NOMO-1 (cell line): ENCODE measurements at regions not wholly inside any gene's neighbourhood (a gene's known extent, or its start where the extent isn't known, plus 50 kb on each side); places are given as distances from the start of the nearest gene placed in this dataset.

Experiments used
- DNase-seq, 2 experiments: peaks; one replicate each; lab custom pipeline; 2025; ENCODE audit not compliant: unreplicated experiment in 2 of 2; lab: John Stamatoyannopoulos, UW

- no peak for DNase-seq
Measured at GRCh38 chr2:145203891-145204290, 684.0 kb upstream of the ZEB2 start.

DNA sequence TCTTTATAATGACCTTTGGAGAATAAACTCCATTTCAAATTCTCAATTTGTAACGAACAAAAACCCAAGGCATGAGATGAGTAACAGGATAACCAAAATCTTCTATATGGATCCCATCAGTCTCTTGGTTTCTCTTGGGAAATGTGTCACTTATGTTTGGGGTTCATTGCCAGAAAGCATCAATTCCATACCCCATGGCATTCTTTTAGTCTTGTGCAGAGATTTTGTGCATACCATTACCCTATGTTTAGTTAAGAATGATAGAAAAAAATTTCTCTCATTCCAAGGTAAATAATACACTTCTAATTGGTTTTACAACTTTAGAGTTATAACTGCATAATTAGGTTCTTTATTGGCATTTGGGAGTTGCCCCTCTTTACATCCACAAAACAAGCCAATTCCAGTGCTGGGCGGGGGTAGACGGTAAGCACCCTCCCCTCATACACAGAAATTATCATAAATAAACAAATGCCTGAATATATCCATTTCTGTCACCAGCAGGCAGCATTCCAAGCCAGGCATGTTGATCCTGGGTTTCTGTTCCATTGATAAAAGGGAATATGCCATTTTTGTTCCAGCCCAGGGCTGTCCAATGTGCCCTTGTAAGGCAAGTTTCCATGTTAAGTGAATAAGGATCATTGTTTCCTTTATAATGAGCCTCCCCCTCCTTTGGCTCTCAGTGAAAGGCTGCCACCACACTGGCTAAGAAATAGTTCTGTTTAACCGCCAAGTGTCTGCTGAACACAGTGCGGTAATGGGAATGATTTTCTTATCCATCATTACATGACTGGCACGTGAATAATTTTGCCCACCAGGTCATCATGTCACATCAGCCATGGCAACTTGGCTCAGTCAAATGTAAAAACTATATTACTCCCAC, 680.1 kb upstream of the ZEB2 start:
- no peak for DNase-seq

DNA sequence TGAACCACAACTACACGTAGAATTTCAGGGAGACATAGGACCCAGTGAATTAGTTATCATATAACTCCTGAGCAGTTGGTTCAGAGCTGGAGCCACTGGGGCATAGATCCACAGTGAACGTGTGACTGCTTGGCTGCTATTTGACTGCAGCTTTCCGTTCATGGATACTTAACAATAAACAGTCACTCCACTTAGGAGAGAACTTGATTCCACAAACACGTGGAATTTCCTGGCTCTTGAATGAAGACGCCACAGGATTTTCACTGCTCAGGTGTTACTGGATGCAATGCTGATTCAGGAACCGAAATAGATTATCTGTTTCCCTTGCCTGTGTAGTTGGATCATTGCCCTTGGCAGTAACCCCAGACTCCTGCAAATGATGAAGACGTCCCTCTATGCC, 679.1 kb upstream of the ZEB2 start:
- no peak for DNase-seq

DNA sequence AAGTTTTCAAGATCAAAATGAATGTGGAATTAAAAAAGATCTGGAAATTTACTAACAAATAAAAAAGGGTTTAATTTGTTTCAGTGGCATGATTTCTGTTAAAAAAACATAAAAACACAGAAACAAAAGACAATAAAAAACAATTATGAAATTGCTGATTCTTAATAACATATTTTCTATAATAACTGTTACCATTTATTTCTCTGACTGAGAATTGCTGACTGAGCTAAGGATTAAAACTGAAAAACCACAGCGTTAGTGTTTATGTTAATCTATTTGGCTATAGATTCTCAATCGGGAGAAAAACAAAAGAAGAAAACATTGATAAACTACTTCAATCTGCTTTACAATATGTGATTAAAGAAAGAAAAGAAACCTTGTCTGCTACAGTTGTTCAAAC, 678.6 kb upstream of the ZEB2 start:
- no peak for DNase-seq

DNA sequence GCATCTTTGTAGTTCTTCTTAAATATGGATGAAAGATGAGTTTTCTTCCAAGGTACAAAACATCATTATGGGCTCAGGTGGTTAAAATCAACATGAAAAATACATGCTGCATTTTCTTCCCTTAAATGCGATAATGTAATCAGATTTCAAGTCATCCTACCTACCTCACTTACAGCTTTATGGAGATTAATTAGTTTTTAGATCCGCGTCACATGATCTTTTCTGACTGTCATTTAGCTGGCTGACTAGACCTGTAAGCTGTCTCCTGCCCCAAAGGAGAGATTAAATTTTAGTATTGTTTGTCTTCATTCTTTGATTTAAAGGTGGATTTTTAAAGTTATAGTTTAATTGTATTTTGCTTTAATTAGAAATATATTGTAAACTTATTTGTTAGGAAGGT, 678.0 kb upstream of the ZEB2 start:
- no peak for DNase-seq

GRCh38 chr2:145194673-145195072, 674.8 kb upstream of the ZEB2 start:
- DNase-seq, result no peak

DNA sequence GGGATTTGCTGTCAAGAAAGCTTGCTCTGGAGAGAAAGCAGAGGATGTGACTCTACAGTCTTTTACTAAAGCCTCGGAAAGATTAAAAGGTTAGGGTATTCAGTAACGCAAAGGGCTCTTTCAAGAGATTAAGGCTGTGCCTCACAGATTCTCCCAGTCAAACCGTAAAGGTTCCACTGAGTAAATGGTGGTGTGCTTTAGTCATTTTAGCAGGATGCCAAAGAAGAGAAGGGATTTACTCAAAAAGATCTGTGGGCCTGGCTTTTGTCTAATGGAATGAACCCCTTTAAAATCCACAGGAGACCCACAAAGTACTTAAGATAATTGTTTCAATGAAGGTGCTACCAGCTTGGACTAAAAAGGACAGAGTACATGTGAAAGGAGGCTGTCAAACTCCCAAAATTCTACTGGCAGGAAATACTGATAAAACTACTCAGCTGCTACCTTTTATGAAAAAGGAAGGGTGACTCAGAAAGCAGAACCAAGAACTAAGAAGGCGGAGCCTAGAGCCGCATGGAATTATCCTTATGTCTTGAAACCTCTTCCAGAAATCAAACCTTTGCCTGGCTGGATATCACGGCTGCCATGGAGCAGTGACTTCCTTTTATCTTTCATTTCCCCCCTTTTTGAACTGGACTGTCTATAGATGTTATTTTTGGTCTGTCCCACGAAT, 670.2 kb upstream of the ZEB2 start:
- DNase-seq, result peak in 1 of 2 experiments; percentile 31

DNA sequence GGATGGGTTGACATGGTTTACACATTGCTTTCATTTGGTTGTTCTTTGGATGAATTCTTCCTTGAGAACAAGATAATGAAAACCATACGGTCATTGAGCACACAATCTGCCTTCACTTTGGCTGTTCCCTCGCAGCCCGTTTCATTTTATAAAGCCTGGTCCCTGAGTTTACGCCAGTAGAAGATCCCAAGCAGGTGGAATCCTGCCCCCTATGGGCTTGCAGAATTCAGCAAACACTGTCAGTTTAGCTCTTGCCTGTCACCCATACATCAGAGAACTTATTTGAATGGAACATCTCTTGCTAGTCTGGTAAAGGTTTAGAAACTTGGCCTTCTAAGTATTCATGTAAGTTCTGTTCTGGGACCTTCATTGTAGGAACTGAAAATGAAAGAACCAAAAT, 666.4 kb upstream of the ZEB2 start:
- DNase-seq, result peak; percentile 27 to 80

DNA sequence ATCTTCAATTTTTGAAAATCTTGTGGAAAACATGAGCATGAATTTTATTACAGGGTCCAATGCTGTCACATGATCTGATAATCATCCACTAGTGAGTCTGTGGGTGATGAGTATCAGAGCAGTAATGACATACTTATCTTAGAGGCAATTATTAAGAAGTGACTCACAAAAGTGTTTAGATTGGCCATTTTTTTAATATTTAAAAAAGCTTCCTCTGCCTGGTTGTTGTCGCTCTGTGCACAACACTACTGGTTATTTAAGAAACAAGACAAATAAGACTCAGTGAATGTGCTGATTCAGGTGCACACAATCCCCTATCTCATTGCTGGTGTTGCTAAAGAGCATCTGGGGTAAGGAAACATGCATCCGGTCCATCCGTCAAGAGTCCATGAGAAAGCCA, 665.8 kb upstream of the ZEB2 start:
- DNase-seq, result no peak

DNA sequence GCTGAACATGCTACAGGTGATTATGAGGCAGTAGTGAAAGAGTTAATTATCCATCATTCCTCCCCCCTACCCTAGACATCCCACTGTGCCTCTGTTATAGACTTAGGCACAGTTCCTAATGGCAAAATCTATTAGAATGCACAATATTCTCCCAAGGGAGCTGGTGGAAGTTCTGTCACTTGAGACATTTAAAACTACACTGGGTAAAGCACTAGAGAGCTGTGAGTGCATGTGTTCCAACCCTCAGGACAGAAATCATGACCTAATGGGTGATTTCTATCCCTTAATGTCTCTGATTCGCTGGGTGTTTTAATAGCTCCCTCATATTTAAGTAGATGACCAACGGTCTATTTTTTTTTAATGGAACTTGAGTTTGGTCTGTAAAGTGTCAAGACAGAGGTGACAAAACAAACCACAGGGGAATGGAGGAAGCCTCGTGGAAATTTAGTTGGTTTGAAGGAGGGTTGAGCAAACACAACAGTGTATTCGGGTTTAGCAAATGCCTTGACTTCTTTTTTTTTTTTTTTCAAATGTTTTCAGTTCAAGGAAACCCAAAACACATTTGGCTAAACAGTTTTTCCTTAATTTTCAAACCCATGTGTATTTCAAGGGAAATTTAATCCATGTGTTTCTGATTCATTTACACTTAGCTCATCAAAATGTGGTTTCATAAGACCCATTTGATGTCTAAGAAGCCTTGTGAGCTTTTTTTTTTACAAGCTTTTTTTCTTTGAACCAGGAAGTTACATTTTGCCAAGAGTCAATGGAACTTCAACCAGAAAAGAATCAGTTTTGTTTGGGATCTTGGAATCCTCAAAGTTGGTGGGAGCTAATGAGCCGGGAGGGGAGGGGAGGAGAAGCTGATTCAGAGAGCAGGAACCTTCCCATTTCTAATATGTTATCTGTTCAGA, 665.1 kb upstream of the ZEB2 start:
- DNase-seq, result peak in 1 of 2 experiments; percentile 32

DNA sequence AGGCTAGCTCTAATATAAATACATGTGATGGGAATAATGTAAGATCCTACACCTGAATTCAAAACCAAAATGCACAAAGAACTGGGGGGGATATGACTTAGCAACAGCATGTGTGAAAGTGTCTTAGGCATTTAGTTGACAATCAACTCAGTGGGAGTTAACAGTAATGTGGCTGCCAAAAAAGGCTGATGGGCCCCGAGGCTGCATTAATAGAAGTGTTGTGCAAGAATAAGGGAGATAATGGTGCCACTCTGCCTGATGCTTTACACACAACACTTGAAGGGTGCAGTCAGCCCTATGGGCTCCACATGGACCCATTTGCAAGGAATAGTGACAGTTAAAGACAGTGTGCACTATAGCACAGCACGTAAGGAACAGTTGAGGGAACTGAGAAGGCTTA, 649.4 kb upstream of the ZEB2 start:
- no peak for DNase-seq

- no peak for DNase-seq
Measured at GRCh38 chr2:145168091-145168490, 648.2 kb upstream of the ZEB2 start.

DNA sequence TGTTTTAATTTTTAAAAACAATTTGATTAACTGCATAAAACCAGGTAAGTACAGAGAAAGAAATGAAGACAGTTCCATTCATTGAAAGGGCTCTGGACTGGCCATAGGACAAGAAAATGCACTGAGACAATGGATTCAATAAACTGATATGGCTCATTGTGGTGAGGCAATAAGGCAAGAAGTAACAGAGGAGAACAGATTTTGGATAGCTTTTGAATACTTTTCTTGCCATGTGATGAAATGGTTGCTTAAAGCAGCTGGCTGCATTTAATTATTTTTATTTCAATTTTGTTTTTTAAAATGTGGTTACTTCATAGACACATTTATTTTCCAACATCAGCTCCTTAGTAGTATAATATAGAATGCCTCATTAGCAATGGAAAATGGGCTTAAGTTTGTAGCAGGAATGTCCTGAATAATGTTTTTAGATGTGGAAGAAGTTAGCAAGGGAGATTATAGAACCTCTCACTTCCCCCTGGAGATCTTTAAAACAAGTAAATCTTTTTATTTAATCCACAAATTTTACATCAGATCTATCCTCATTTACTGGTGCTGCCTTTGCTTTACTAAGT, 646.9 kb upstream of the ZEB2 start:
- DNase-seq, result no peak

- DNase-seq, result no peak
Measured at GRCh38 chr2:145161656-145162055, 641.7 kb upstream of the ZEB2 start.

- no peak for DNase-seq
Measured at GRCh38 chr2:145160855-145161254, 640.9 kb upstream of the ZEB2 start.

- DNase-seq, result no peak
Measured at GRCh38 chr2:145159676-145160075, 639.8 kb upstream of the ZEB2 start.

GRCh38 chr2:145157741-145158591, 638.0 kb upstream of the ZEB2 start:
- DNase-seq, result peak; percentile 56 to 84

- no peak for DNase-seq
Measured at GRCh38 chr2:145157036-145157675, 637.2 kb upstream of the ZEB2 start.

DNA sequence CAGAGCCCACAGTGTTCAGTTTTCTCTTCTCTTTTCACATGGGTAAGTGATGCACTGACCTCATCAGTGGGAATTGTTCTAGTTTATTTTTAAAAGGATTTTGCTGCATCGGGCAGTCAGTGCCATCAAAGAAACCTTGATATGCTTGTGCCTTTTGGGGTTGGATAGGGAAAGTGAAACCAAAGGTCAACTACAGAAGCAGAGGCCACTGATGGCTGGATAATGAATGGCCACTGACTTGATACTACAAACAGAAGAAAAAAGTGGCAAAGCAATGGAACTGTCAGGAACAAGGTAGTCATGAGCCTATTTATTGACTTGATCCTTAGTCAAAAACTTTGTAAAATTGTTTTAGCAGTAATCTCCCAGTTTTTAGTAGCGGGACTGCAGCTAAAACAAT, 636.3 kb upstream of the ZEB2 start:
- no peak for DNase-seq
